ENCODE measurements at regions not wholly inside any gene's neighbourhood (a gene's known extent, or its start where the extent isn't known, plus 50 kb on each side); places are given as distances from the start of the nearest gene placed in this dataset.

DNA sequence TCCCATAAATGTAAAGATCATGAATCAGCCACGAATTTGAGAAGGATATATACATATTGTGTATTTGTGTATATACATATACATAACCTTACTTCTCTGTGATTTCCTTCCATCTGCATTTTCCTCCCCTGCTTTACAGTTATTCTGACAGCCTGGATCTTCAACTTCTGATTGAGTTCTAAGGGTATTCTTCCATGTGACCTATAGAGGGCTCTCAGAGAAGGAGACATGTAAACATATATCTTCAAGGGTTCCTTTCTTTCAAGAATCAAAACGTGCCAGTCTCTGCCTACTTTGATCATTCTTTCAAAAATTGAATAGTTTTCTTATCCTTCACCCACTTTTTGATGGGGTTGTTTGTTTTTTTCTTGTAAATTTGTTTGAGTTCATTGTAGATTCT, 453.7 kb upstream of the POT1 start:
- Histone ChIP-seq H3K9me3 (peaks cover 14% of the 10 kb centered on the region), H3K36me3 (ENCODE audit: low read depth) (no peaks in the 10 kb centered on the region), H3K4me3 (no peak overlapping the region), H3K4me1 (ENCODE audit: low read depth) (no peaks in the 10 kb centered on the region)
- ATAC-seq, result no peak
- intact Hi-C loops (cut with DNase I, micrococcal nuclease), result no loop called here
- DNase-seq, result no peak
- TF ChIP-seq, protein P1, sequence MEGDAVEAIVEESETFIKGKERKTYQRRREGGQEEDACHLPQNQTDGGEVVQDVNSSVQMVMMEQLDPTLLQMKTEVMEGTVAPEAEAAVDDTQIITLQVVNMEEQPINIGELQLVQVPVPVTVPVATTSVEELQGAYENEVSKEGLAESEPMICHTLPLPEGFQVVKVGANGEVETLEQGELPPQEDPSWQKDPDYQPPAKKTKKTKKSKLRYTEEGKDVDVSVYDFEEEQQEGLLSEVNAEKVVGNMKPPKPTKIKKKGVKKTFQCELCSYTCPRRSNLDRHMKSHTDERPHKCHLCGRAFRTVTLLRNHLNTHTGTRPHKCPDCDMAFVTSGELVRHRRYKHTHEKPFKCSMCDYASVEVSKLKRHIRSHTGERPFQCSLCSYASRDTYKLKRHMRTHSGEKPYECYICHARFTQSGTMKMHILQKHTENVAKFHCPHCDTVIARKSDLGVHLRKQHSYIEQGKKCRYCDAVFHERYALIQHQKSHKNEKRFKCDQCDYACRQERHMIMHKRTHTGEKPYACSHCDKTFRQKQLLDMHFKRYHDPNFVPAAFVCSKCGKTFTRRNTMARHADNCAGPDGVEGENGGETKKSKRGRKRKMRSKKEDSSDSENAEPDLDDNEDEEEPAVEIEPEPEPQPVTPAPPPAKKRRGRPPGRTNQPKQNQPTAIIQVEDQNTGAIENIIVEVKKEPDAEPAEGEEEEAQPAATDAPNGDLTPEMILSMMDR (IDR thresholded peaks at IDR 0.05), result no peak

DNA sequence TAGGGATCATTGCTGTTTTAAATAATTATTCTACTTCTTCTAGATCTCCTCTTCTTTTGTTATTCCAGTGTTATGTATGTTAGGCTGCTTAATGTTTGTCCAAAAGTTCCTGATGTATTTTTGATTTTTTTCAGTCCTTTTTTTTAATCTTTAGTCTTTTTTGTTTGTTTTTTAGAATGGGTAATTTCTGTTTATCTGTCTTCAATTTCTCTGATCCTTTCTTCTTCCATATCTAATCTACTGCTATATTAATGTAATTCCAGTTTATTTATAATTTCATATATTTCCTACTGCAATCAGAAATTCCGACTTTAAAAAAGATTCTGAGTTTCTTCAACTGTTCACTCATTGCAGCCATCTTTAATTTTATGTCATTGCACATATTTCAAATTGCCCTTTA, 452.8 kb upstream of the POT1 start:
- DNase-seq, result no peak

DNA sequence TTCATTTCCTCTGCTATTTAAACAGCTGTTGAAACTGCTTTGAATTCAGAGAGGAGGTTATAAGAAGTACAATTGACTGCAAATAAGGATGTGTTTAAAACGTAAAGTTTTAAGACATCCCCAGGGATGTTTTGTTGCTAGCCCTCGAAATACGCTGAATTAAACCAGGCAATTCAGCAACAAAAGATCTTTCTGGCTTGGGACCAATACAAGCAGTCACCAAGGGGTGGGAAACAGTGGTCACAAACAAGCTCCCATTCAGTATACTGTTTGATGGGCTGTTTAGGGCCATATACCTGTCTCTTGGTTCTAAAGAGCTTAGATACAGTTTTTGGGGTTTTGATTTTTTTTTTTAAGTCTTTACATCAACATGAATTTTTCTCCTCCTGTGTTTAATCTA, 446.3 kb upstream of the POT1 start:
- H3K36me3 ChIP-seq (ENCODE audit: low read depth), result no peaks in the 10 kb centered on the region
- ATAC-seq, result no peak
- TF ChIP-seq, protein P1 (IDR thresholded peaks at IDR 0.05), result no peak
- DNase-seq, result no peak
- no peaks in the 10 kb centered on the region for H3K9me3 ChIP-seq
- H3K4me3 ChIP-seq, result no peak overlapping the region
- no peaks in the 10 kb centered on the region for H3K4me1 ChIP-seq (ENCODE audit: low read depth)
- intact Hi-C loops (cut with DNase I, micrococcal nuclease), result no loop called here

More for the DNA sequence above, 452.8 kb upstream of the POT1 start:
- H3K4me3 ChIP-seq, result no peak overlapping the region
- H3K36me3 ChIP-seq (ENCODE audit: low read depth), result no peaks in the 10 kb centered on the region
- intact Hi-C loops (cut with DNase I, micrococcal nuclease), result no loop called here
- no peaks in the 10 kb centered on the region for H3K4me1 ChIP-seq (ENCODE audit: low read depth)
- no peak for ATAC-seq
- H3K9me3 ChIP-seq, result peaks cover 14% of the 10 kb centered on the region
- TF ChIP-seq, protein P1 (IDR thresholded peaks at IDR 0.05), result no peak

DNA sequence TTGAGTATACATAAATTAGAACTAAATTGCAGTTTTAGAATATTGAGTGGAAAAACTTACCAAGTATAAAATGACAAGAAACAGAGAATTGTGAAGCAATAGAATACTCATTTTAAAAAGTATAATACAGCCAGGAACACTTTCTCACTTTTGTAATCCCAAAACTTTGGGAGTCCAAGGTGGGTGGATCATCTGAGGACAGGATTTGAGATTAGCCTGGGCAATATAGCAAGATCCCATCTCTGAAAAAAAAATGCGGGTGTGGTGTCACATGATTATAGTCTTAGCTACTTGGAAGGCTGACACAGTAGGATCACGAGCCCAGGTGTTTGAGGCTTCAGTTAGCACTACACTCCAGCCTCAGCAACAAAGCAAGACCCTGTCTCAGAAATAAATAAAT, 440.9 kb upstream of the POT1 start:
- Histone ChIP-seq H3K4me1 (ENCODE audit: low read depth) (no peaks in the 10 kb centered on the region), H3K4me3 (no peak overlapping the region), H3K9me3 (peaks cover 5% of the 10 kb centered on the region), H3K36me3 (ENCODE audit: low read depth) (no peaks in the 10 kb centered on the region)
- TF ChIP-seq, protein P1 (IDR thresholded peaks at IDR 0.05), result no peak
- intact Hi-C loops (cut with DNase I, micrococcal nuclease), result no loop called here
- no peak for DNase-seq
- no peak for ATAC-seq

DNA sequence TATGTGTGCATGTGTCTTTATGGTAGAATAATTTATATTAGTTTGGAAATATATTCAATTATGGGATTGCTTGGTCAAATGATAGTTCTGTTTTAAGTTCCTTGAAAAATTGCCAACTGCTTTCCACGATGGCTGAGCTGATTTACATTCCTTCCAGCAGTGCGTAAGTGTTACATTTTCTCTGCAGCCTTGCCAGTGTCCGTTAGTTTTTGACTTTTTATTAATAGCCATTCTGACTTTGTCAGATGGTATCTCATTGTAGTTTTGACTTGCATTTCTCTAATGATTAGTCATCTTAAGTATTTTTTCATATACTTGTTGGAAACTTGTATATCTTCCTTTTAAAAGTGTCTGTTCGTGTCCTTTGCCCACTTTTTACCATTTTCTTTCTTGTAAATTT, 434.2 kb upstream of the POT1 start:
- Histone ChIP-seq H3K9me3 (peaks cover 10% of the 10 kb centered on the region), H3K4me3 (no peak overlapping the region), H3K4me1 (ENCODE audit: low read depth) (no peaks in the 10 kb centered on the region), H3K36me3 (ENCODE audit: low read depth) (no peaks in the 10 kb centered on the region)
- TF ChIP-seq, protein P1 (IDR thresholded peaks at IDR 0.05), result no peak
- DNase-seq (no peak), ATAC-seq (no peak)
- intact Hi-C loops (cut with DNase I, micrococcal nuclease), result no loop called here

DNA sequence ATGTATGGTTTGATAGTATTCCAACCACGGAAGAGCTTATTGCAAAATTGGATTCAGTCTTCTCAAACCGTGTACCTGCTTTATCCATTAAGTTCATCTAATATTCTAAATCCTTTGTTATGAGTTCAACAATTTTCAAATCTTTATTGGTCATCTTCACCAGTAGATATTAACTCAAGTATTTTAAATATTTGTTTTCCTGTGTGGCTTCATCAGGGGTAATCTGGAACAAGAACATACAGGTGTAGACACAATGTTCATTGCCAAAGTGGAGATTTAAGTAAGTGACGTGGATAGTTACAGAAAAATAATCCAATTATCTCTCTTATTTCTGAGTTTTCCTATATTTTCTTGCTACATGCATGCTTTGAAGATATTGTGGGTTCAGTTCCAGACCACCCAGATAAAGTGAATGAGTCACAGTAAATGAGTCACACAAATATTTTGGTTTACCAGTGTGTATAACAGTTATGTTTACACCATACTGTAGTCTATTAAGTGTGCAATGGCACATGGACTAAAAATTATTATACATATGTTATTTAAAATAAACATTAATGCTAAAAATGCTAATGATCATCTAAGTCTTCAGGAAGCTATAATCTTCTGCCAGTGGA, 429.0 kb upstream of the POT1 start:
- ATAC-seq (no peak), DNase-seq (no peak)
- no peak overlapping the region for H3K4me3 ChIP-seq
- intact Hi-C loops (cut with DNase I, micrococcal nuclease), result no loop called here
- TF ChIP-seq, protein P1 (IDR thresholded peaks at IDR 0.05), result no peak
- no peaks in the 10 kb centered on the region for H3K36me3 ChIP-seq (ENCODE audit: low read depth)
- no peaks in the 10 kb centered on the region for H3K4me1 ChIP-seq (ENCODE audit: low read depth)
- H3K9me3 ChIP-seq, result peaks cover 6% of the 10 kb centered on the region

Data from mucosa of descending colon (tissue), 3 donors.